Esophagus mucosa (tissue), 1 donor: ENCODE measurements at regions not wholly inside any gene's neighbourhood (a gene's known extent, or its start where the extent isn't known, plus 50 kb on each side); places are given as distances from the start of the nearest gene placed in this dataset.

Experiments used
- ATAC-seq: fragments of 200-7000 bp; cut with Tn5 transposase; one replicate; pipeline ENCODE4 v1.9.1; 2020
- donor health status: DM: yes; HTN: yes; CAD: no.

DNA sequence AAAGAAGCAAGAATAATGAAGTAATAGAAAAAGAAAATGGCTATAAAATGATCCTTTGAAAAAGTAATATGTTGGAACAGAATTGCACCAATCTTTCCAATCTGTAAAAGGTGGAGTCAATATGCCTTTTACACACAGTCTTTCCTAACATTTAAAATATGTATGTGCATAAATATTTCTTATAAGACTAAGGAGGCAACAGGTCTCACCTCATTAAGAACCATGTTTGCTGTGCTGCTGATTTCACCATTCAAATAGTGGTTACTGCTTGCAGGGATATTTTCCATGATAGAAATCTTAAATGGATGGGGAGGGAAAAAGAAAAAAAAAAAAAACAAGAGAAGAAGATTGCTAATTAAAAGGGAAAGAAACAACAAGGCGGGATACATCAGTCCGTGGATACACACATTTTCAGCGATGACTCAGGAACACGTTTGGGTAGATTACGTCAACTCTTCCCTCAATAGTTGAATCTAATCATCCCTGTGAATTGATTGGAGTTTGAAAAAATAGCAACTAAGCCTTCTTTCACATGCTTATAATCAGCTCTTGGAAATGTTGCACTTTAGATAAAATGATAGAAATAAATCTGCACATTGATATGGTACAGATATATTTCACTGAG lies 2133.9 kb upstream of the CELF4 start:
- ATAC-seq: no peak

DNA sequence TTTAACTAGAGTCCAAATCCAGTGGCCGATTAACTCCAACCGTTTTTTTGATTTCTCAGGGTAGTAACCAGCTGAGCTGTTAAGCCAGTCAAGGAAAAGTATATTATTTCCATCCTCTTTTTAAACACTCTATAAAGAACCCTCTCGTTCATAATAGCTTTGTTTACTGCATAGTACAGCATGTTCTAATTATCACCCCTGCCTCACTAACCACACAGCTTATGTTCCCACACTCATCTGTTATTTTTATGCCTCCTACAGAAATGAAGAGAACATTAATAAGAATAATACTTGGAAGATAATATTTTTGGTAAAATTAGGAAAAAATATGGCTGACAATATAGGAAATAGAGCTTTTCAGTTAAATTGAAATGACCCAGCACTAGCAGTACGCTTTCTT lies 2132.8 kb upstream of the CELF4 start:
- ATAC-seq: no peak

DNA sequence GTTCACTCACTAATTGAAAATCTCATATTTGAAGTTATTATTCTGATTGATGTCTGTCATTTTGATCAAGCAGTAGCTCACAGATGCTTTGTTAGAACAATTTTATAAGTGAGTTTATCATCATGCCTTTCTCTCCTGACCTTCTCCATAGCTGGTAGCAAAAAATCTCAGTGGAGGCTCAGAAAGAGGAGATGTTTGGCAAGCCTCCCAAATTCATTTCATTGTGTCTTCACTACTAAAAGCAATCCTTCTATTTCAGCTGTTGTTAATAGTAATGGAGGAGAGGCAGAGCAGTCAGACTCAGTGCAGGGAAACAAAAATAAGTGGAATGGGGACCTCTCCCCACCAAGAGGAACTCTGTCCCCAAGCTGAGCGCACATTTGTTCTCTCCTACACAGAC lies 2127.8 kb upstream of the CELF4 start:
- ATAC-seq: no peak

DNA sequence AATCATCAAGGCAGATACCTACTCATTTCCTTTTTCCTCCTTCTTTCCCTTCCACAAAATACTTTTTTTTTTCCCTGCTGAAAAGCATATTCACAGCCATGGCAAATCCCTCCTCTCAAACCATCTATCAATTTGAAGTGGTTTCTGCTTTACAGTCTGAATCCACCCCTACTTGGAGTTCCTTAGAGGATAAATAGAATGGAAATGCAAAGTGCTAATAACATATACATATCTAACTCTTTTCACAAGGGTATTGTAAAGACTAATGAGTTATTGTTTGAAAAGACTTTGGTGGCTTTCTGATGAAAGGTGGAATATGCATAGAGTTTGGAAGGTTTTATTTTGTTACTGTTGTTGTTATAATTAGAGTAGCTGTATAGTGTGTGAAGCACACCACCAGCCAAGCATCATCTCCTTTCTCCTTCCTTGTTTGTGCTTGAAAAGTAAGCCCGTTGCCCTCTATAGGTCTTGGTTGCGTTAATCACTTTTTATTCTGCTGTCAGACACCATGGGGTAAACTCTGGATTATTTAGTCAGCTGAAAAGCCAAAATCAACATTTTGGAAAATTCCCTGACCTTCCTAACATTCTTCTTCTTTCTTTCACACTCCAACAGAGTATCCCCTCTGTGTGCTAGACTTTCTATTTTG lies 2126.9 kb upstream of the CELF4 start:
- ATAC-seq: no peak

DNA sequence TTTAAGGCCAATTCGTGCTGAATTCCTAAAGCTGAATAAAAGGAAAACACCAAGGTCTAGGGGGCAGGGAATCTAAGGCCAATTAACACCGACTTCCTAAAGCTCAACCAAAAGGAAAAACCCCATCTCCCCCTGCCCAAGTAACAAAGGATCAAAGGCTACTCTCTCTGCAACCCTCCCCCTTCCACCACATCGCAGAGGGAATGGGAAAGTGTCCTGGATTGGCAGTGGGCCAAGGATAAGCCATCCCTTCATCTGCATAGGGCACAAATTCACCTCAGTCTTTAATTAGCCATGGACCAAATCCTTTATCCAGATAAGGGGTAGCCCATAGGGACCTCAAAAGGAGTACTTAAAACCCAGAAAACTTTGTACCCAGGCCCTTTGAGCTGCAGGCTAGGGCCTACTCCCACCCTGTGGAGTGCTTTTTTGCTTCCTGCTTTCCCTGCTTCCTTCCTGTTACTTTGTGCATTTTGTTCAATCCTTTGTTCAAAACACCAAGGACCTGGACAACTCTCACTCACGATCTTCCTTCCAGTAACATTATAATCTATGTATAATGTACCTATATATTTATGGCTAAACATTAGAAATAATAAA lies 2119.8 kb upstream of the CELF4 start:
- no peak for ATAC-seq

DNA sequence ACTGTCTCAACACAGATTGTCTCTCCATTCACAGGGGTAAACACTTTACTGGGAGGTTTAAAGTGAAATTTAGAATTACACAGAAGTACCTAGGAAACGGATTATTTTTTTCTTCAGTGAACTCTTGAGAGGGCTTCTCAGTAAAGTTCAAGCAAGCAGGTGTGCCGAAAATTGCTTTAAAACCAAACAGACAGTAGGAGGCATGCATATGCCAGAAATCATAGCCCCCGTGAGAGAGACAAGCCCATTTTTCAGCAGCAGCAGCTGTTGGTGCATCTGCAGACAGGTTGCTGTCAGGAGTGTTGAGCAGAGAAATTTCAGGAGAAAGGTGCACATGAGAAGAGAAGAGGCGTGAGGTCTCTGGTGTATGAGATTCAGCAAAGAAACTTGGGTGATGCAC lies 2115.5 kb upstream of the CELF4 start:
- ATAC-seq: no peak

DNA sequence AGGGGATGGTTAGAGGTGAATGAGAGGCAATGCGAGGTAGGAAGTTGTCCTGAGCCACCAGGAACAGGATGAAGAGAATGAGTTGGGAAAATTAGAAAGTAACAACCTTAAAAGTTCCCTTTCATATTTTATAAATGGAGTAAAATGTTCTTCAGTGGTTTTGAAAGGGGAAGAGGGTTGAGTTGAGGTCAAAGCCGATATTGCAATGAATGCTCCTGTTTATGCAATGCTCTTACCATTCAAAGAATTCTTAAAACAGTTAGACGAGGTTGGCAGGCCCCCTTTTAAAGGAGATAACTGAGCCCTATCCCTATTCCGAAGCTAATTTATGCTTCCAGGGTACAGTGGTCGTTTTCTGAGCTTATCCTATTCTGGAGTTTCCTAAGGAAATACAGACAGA lies 2110.3 kb upstream of the CELF4 start:
- ATAC-seq: no peak

DNA sequence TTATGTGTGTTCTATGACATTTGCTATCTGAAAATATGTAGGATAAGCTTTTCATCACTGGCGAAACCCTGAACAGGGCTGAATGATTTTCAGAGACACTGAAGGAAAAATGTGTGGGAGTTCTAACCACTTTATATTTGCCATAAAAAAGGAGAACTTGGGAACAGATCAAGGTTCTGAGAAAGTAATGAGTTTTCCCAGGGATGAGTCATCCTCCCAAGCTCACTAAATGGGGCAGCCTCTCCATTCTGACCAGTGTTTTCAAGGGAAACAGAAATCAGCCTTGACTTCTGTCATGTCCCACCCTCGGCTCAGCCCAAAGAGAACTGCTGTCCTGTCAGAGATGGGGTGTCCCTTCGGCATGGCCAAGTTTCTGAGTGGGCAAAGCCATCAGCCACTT lies 2109.8 kb upstream of the CELF4 start:
- ATAC-seq: no peak

DNA sequence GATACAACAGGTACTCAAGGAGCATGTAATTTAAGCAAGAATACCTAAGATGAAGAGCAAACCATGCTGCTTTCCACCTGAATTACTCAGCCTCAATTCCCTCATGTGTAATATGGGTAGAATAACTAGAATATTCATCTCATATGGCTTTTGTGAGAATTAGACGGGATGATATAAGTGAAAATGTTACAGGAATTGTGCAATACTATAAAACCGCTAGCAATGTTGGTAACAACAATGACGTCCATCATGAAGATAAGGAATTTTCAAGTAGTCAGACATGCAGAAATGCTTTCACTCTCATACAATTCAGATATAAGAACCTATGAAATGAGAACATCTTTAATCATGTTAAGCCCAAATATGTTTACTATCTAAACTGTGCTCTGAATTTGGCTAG lies 2106.6 kb upstream of the CELF4 start:
- no peak for ATAC-seq

DNA sequence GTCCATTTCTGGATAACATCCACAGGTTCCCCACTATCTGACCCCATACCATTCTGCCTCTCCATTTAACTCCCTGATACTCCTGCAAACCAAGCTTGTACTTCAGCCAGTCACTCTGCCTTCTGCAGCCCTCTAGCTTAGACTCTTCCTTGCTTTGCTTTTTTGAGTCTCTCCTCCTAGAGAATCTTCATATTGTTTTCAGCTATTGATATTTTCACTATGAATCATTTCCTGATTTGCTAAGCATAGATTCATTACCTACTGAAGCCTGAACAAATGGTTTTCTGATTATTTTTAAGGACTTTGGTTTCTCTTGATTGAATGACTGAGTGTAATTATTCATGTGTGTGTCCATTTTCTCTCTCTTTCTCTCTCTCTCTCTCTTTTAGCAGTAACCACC lies 2102.3 kb upstream of the CELF4 start:
- ATAC-seq: no peak

DNA sequence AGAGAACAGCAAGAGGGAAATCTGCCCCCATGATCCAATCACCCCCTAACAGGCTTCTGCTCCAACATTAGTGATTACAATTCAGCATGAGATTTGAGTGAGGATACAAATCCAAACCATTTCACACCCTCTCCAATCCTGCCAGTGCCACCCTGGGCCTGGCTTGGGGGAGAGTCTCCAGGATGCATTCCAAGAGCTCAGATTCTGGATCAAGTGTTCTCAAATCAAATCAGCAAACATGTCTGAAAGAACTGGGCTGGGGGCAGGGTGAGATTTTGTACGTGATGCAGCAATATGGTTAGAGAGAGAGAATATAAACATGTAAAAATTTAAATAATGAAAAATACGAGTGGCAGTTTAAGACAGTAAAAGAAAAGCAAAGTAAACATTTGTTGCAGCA lies 2100.9 kb upstream of the CELF4 start:
- no peak for ATAC-seq

DNA sequence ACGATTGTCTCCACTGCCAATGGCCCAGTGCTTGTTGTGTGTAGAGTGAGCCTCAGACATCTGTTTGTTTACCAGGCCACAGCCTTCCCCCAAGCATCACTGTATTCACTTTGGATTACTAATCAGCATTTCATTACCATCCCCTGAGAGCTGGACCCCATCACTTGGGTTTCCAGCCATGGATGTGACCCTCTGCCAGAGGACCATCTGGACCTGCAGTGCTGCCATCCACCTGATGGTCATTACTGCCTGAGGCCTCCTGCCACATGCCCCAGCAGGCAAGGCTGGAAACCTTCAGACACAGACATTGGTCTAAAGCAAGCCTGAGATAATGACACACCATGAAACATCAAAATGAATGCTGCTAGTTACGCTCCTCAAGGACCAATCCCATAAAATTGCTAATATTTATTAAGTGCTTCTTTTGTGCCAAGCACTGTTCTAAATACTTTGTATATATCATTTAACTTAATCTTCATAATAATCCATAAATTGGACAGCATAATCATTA lies 2096.3 kb upstream of the CELF4 start:
- no peak for ATAC-seq

DNA sequence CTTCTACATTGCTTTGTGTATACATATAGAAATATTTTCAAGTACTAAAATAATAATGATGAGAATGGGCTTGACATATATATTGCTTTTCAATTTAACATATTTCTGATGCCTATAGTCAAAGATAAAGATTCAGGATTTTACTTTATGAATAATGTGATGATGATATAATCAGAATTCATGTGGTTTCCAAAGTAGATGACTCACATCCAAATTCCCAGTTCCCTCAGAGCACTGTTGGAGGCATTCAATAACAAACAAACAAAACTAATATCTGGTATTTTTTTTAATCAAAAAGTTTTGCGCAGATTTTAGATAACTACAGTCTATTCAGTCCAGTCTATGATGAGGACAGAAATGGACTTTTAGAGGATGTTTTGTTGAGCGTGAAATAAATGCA lies 2094.5 kb upstream of the CELF4 start:
- ATAC-seq: no peak

DNA sequence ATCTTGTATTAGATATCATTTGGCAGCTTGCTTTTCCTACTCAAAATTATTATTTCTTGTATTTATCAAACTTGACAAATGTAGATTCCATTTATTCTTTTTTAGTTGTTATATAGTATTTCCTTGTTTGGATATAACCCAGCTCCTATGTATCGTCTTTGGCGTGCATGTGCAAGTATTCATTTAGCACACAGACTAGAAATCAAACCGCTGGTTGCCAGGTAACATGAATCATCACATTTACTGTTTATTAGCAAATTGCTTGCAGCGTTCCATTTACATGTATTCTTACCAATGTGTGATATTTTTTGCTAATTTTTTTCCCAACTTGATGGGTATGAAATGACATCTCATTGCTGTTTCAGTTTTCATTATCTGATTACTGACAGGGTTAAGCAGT lies 2089.7 kb upstream of the CELF4 start:
- ATAC-seq: no peak

DNA sequence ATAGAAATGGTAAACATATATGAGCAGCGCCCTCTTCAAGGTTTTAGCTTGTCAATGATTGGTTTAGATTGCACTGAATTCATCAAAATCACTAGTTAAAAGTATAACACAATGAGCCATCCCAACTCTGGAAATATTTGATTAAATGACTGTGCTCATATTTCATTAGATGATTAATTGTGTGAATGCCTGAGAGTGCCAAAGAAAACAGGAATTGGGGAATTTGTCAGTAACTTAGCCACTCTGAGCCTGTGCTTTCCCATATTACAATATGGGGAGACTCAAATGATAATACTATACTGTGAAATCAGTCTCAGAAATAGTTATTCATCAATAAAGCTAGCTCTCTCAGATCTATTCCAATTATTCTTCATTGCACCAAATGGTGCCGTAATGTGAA lies 2087.6 kb upstream of the CELF4 start:
- no peak for ATAC-seq

DNA sequence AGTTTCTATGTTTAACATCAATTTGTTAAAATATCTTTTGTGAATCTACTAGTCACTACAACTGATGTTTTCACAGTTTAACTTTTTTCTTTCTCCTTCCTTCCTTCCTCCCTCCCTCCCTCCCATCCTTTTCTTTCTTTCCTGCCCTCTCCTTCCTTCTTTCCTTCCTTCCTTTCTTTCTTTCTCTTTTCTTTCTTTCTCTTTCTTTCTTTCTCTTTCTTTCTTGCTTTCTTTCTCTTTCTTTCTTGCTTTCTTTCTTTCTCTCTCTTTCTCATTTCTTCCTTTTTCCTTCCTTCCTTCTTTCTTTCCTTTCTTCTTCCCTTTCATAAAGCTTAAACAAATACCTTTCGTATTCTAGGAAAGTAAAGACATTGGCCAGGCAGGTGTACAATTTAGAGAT lies 2083.0 kb upstream of the CELF4 start:
- no peak for ATAC-seq

DNA sequence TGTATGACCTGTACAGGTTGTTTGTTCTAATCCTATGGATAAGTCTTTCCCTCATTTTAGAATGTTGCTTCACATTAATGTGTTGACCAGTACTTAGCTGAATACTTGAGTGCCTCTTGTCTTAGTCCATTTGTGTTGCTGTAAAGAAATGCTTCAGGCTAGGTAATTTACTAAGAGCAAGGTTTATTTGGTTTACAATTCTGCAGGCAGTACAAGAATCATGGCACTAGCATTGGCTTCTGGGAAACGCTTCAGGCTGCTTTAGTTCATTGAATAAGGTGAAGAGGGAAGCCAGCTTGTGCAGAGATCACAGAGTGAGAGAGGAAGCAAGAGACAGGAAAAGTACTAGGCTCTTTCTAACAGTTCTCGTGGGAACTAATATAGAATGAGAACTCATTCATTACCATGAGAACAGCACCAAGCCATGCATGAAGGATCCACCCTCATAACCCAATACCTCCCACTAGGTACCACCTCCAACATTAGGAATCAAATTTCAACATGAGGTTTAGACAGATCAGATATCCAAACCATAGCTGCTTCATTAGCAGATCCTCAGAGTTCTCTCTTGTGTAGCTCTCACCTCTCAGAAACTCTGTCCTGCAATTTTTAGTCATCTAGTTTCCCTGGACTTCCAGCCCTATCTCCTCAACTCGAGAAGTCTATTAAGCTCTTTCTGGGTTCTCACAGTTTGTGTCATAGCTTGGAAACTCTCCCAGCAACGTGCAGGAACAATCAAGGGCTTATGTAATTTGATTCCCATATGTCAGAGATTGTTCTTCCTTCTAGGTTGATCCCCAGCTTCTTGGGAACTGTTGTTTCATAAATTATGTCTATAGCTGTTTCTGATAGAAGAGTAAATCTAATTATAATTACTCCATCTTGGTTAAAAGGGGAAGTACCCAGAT lies 2082.3 kb upstream of the CELF4 start:
- ATAC-seq: peak; percentile 92

DNA sequence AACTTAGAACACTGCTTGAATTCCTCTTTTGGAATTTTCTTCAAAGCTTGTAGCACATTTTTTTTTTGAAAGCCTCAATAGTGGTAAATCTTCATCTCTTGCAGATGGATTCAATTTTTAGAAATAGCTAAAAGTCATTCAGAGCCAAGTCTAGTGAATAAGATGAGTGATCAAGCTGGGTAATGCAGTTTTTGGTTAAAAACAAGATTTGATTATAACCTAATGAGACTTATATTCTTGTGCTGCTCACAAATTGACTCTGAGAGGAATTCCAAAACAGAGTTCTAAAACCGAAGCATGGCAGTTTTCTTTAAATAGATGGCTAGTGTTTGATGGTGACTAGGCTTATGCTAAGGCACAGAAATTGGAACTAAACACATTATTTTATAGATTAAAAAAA lies 2072.6 kb upstream of the CELF4 start:
- no peak for ATAC-seq

DNA sequence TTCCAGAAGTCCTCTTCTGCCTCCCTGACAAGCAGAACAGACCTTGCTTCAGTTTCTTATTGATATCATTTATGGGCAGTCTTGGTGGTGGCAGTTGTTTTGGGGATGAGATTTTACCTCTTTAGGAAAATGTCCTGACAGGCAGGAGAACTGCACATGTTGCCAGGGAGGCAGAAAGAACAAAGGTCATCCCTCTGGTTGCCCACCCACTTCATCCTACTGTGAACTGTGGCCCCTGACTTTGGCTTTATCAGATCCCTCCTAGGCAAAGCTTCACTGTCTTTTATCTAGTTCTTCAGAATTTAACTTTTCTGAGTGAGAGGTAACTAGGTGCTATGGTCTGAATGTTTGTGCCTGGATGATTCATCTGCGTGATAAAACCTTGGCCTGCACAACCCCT lies 2071.3 kb upstream of the CELF4 start:
- no peak for ATAC-seq

DNA sequence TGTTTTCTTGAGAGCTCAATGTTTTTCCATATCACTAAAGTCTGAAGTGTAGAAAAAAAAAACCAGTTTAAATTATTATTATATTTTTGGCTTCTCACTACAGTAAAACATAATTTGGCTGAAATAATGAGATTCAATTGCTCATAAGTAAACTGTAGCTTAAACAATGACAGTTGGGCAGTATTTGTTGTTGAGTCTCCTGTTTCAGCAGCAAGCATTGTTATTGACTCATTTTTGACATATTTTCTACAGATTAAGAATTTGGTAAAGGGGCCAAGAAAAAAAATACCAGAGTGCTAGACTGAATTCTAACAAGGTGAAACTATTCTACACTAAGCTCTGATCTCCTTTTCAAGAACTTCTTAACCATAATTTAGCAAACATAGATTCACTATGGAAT lies 2070.4 kb upstream of the CELF4 start:
- ATAC-seq: no peak

DNA sequence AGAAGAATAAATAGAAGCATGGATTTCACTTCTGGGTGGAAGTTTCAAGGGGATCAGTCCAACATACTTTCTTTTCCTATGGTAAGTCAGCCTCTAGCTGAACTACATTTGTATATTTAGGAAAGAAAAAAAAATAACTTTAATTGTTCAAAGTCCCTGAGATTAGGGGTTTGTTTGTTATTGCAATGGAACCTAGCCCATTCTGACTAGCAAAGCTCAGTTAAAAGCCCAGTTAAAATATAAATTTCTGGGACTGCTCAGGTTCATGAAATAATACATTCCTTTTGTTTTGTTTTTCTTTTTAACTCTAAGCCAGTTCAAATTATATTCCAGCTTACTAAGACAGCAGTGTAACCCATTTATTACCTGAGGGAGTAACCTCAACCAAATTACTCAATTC lies 2069.6 kb upstream of the CELF4 start:
- no peak for ATAC-seq

DNA sequence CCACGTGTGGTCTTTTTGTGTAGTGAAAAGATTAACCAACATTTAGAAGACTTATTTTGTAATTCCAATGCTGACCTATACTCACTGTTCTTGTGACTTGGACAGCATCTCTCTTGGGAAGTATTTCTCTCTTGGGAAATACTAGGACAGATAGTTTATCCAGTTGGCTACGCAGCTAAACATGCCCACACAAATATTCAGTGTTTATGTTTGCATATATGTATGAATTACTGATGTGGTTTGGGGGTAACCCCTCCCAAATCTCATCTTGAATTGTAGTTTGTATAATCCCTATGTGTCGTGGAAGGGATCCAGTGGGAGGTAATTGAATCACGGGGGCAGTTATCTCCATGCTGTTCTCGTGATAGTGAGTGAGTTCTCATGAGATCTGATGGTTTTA lies 2062.3 kb upstream of the CELF4 start:
- ATAC-seq: no peak

DNA sequence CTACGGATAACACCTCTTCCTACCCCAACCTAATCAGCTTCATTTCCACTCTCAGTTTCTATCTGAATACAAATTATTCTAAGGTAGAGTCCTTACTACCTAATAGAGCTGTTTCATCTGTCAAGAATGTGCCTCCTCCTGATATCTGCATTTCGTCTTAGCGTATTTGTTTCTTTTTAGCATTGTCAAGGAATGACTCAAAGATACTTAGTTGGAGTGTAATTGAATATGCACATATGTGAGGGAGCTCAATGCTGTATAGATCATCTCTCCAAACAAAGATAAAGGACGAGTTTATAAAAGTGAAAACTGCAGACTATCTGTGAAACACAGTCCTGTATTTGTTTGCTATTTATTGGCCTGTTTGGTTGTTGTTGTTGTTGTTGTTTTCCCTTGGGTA lies 2059.4 kb upstream of the CELF4 start:
- ATAC-seq: no peak
